ENCODE measurements at regions not wholly inside any gene's neighbourhood (a gene's known extent, or its start where the extent isn't known, plus 50 kb on each side); places are given as distances from the start of the nearest gene placed in this dataset.

- no peaks in the 10 kb centered on the region for H3K9me3 ChIP-seq
- no peak for TF ChIP-seq CTCF (IDR thresholded peaks at IDR 0.05)
- no peaks in the 10 kb centered on the region for H3K4me1 ChIP-seq
- intact Hi-C loops (cut with DNase I) = no loop called here
- no peaks in the 10 kb centered on the region for H3K27me3 ChIP-seq
- H3K27ac ChIP-seq = no peak overlapping the region
- no peak overlapping the region for H3K9ac ChIP-seq (ENCODE audit: low read depth in 2 of 2, low read length in 2 of 2)
- H3K4me3 ChIP-seq = no peak overlapping the region
- DNase-seq = no peak
- no peaks in the 10 kb centered on the region for H3K36me3 ChIP-seq
Observed at GRCh38 chr13:111043575-111043982, 71.5 kb upstream of the ARHGEF7 start.

- Histone ChIP-seq H3K36me3 (no peaks in the 10 kb centered on the region), H3K9me3 (no peaks in the 10 kb centered on the region), H3K27me3 (no peaks in the 10 kb centered on the region), H3K4me3 (no peak overlapping the region), H3K4me1 (no peaks in the 10 kb centered on the region), H3K27ac (no peak overlapping the region), H3K9ac (ENCODE audit: low read depth in 2 of 2, low read length in 2 of 2) (no peak overlapping the region)
- no peak for DNase-seq
- no peak for TF ChIP-seq CTCF (IDR thresholded peaks at IDR 0.05)
- intact Hi-C loops (cut with DNase I) = no loop called here
Observed at GRCh38 chr13:111042661-111043226, 72.4 kb upstream of the ARHGEF7 start.

- Histone ChIP-seq H3K4me3 (no peak overlapping the region), H3K9ac (ENCODE audit: low read depth in 2 of 2, low read length in 2 of 2) (no peak overlapping the region), H3K27me3 (no peaks in the 10 kb centered on the region), H3K27ac (no peak overlapping the region), H3K9me3 (no peaks in the 10 kb centered on the region), H3K36me3 (no peaks in the 10 kb centered on the region), H3K4me1 (no peaks in the 10 kb centered on the region)
- no peak for TF ChIP-seq CTCF (IDR thresholded peaks at IDR 0.05)
- intact Hi-C loops (cut with DNase I) = no loop called here
- DNase-seq = no peak
Observed at GRCh38 chr13:111040830-111041229, 74.3 kb upstream of the ARHGEF7 start.

- Histone ChIP-seq H3K4me1 (no peaks in the 10 kb centered on the region), H3K4me3 (no peak overlapping the region), H3K27ac (no peak overlapping the region), H3K9ac (ENCODE audit: low read depth in 2 of 2, low read length in 2 of 2) (no peak overlapping the region), H3K27me3 (no peaks in the 10 kb centered on the region), H3K9me3 (no peaks in the 10 kb centered on the region), H3K36me3 (no peaks in the 10 kb centered on the region)
- TF ChIP-seq CTCF (IDR thresholded peaks at IDR 0.05) = no peak
- intact Hi-C loops (cut with DNase I) = no loop called here
- DNase-seq = no peak
Observed at GRCh38 chr13:111039735-111040134, 75.4 kb upstream of the ARHGEF7 start.

- H3K9ac ChIP-seq (ENCODE audit: low read depth in 2 of 2, low read length in 2 of 2) = no peak overlapping the region
- intact Hi-C loops (cut with DNase I) = no loop called here
- H3K36me3 ChIP-seq = no peaks in the 10 kb centered on the region
- H3K4me1 ChIP-seq = no peaks in the 10 kb centered on the region
- no peak for DNase-seq
- H3K9me3 ChIP-seq = no peaks in the 10 kb centered on the region
- H3K27ac ChIP-seq = no peak overlapping the region
- no peak overlapping the region for H3K4me3 ChIP-seq
- no peaks in the 10 kb centered on the region for H3K27me3 ChIP-seq
- TF ChIP-seq CTCF (IDR thresholded peaks at IDR 0.05) = no peak
Observed at GRCh38 chr13:111038887-111039286, 76.2 kb upstream of the ARHGEF7 start.

All from colonic mucosa (tissue), 4 donors.